ENCODE measurements at regions not wholly inside any gene's neighbourhood (a gene's known extent, or its start where the extent isn't known, plus 50 kb on each side); places are given as distances from the start of the nearest gene placed in this dataset.

GRCh38 chr2:207448006-207448405 lies 81.8 kb upstream of the CREB1 start:
- Histone ChIP-seq H3K4me1 (no peaks in the 10 kb centered on the region), H3K9me3 (no peaks in the 10 kb centered on the region), H3K27ac (replicated peaks in 1 of 4) (no peak overlapping the region), H3K27me3 (no peaks in the 10 kb centered on the region), H3K36me3 (no peaks in the 10 kb centered on the region), H3K4me3 (no peak overlapping the region)
- TF ChIP-seq POLR2A (IDR thresholded peaks at IDR 0.05; ENCODE audit: low read depth) (no peak), POLR2AphosphoS5 (IDR thresholded peaks at IDR 0.05) (no peak), CTCF (IDR thresholded peaks at IDR 0.05) (no peak), EP300 (IDR thresholded peaks at IDR 0.05) (no peak)
- intact Hi-C loops (cut with DNase I), result no loop called here
- 82% methylated on average over 1 of the region's 1 CpG for WGBS
- no peak for DNase-seq (ENCODE audit: extremely low spot score)

- no peak for DNase-seq (ENCODE audit: extremely low spot score)
- TF ChIP-seq POLR2A (IDR thresholded peaks at IDR 0.05; ENCODE audit: low read depth), result no peak
- no peak for TF ChIP-seq EP300 (IDR thresholded peaks at IDR 0.05)
- no peak for TF ChIP-seq CTCF (IDR thresholded peaks at IDR 0.05)
- no peak for TF ChIP-seq POLR2AphosphoS5 (IDR thresholded peaks at IDR 0.05)
- 91% methylated on average over 1 of the region's 1 CpG for WGBS
Measured at GRCh38 chr2:207449642-207450165, 80.1 kb upstream of the CREB1 start.

GRCh38 chr2:207450186-207450585 lies 79.6 kb upstream of the CREB1 start:
- 40% methylated on average over 1 of the region's 1 CpG for WGBS
- Histone ChIP-seq H3K4me1 (no peaks in the 10 kb centered on the region), H3K27me3 (no peaks in the 10 kb centered on the region), H3K9me3 (no peaks in the 10 kb centered on the region), H3K36me3 (no peaks in the 10 kb centered on the region), H3K27ac (replicated peaks in 1 of 4) (no peak overlapping the region), H3K4me3 (no peak overlapping the region)
- DNase-seq (ENCODE audit: extremely low spot score), result no peak
- intact Hi-C loops (cut with DNase I), result no loop called here
- TF ChIP-seq CTCF (IDR thresholded peaks at IDR 0.05) (no peak), EP300 (IDR thresholded peaks at IDR 0.05) (no peak), POLR2A (IDR thresholded peaks at IDR 0.05; ENCODE audit: low read depth) (no peak), POLR2AphosphoS5 (IDR thresholded peaks at IDR 0.05) (no peak)

More at GRCh38 chr2:207449642-207450165, 80.1 kb upstream of the CREB1 start:
- Histone ChIP-seq H3K27me3 (no peaks in the 10 kb centered on the region), H3K4me3 (no peak overlapping the region), H3K4me1 (no peaks in the 10 kb centered on the region), H3K9me3 (no peaks in the 10 kb centered on the region), H3K27ac (replicated peaks in 1 of 4) (no peak overlapping the region), H3K36me3 (no peaks in the 10 kb centered on the region)
- intact Hi-C loops (cut with DNase I), result no loop called here

GRCh38 chr2:207458582-207458981 lies 71.2 kb upstream of the CREB1 start:
- no peaks in the 10 kb centered on the region for H3K4me1 ChIP-seq
- H3K36me3 ChIP-seq, result no peaks in the 10 kb centered on the region
- no peaks in the 10 kb centered on the region for H3K9me3 ChIP-seq
- no peak overlapping the region for H3K27ac ChIP-seq (replicated peaks in 1 of 4)
- 95% methylated on average over 5 of the region's 5 CpGs for WGBS
- H3K27me3 ChIP-seq, result no peaks in the 10 kb centered on the region
- intact Hi-C loops (cut with DNase I), result no loop called here
- no peak for DNase-seq (ENCODE audit: extremely low spot score)
- no peak for TF ChIP-seq CTCF (IDR thresholded peaks at IDR 0.05)
- no peak for TF ChIP-seq POLR2AphosphoS5 (IDR thresholded peaks at IDR 0.05)
- TF ChIP-seq POLR2A (IDR thresholded peaks at IDR 0.05; ENCODE audit: low read depth), result no peak
- no peak for TF ChIP-seq EP300 (IDR thresholded peaks at IDR 0.05)
- no peak overlapping the region for H3K4me3 ChIP-seq
